GM21423 (cell line): ENCODE measurements at regions not wholly inside any gene's neighbourhood (a gene's known extent, or its start where the extent isn't known, plus 50 kb on each side); places are given as distances from the start of the nearest gene placed in this dataset.
"Not testable (repeated sequence)": the region's sequence is repeated elsewhere in the genome, so short reads cannot be mapped to it uniquely, and the experiment has no call there.

Experiments used
- ATAC-seq: cut with Tn5 transposase; IDR thresholded peaks from one replicate; pipeline ENCODE4 v1.9.1; 2021; ENCODE audit warnings: mild to moderate bottlenecking, moderate library complexity; ENCODE audit not compliant: unreplicated experiment

GRCh38 chr4:188717661-188718060 is 578.4 kb downstream of the TRIML1 start:
- no peak for ATAC-seq

- ATAC-seq: no peak
Measured at GRCh38 chr4:188719794-188720193, 580.6 kb downstream of the TRIML1 start.

DNA sequence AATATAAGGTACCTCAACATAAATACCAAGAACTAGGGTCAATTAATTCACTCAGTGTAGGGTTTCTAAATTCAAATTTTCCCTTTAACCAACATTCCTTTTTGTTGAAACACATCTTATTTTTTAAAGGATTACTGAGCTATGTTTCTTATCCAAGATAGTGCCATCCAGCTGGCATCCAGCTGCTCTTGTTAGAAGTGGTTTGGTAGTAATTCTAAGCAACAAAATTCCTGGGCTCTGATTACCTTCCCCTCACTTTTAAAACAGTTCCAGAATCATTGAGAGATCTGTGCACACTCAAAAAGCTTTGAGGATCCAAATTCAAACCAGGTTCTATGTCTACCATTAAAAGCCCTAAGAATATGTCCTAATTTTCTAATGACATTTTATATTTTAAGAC is 583.7 kb downstream of the TRIML1 start:
- ATAC-seq: no peak

DNA sequence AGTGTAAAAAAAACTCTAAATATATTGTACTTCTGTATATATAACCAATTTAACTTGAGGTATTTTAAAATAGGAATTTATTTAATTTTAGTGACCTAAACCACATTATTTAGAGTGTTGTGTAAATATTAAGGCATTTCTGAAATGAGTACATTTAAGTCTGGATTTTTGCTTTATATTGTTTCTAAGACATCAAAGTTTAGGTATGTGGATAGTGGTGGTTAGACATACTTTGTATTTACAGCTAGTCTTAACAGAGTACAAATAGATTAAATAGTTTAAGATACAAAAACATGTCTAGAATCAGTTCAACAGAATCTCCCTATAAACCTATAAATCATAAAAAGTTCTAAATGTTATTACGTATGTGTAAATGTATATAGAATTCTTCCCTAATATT is 588.5 kb downstream of the TRIML1 start:
- no peak for ATAC-seq

- ATAC-seq: no peak
Measured at GRCh38 chr4:188728359-188728758, 589.1 kb downstream of the TRIML1 start.

GRCh38 chr4:188732131-188732530 is 592.9 kb downstream of the TRIML1 start:
- no peak for ATAC-seq

GRCh38 chr4:188735082-188735481 is 595.8 kb downstream of the TRIML1 start:
- no peak for ATAC-seq

GRCh38 chr4:188737251-188738002 is 598.2 kb downstream of the TRIML1 start:
- no peak for ATAC-seq

- peak; percentile 52 for ATAC-seq
Measured at GRCh38 chr4:188738290-188738689, 599.0 kb downstream of the TRIML1 start.

DNA sequence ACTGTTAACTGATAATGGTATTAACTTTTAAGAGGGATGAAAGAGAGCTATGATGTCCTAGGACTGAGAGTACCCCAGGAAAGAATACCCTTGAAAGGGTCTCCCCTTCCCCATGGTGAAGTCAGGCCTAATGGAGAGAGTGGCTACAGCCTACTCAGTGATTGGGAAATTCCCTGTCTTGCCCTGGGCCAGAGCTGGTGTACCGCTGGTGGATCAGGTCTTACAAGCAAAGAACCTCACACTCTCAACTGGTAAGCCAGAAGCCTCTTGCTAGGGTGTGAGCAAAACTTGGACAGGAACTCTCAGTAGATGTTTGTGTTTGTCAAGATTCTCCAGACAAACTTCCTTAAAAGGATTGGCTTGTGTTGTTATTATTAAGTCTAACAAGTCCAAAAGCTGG is 600.9 kb downstream of the TRIML1 start:
- not testable (repeated sequence) for ATAC-seq

DNA sequence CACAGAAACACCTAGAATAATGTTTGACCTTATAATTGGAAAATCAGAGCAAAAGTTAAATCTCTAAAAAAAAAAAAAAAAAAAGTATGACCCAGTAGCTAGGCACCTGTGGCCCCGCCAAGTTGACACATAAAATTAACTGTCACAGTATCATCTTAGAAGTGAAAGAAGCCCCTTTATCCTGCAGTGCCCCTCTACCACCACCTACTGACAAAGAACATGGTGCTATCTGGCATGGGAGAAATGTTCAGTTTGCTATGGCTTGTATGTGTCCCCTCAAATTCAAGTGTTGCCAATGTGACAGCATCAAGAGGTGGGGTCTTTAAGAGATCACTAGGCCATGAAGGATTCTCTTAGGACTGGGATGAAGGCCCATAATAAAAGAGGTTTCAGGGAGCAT is 601.5 kb downstream of the TRIML1 start:
- ATAC-seq: not testable (repeated sequence)

DNA sequence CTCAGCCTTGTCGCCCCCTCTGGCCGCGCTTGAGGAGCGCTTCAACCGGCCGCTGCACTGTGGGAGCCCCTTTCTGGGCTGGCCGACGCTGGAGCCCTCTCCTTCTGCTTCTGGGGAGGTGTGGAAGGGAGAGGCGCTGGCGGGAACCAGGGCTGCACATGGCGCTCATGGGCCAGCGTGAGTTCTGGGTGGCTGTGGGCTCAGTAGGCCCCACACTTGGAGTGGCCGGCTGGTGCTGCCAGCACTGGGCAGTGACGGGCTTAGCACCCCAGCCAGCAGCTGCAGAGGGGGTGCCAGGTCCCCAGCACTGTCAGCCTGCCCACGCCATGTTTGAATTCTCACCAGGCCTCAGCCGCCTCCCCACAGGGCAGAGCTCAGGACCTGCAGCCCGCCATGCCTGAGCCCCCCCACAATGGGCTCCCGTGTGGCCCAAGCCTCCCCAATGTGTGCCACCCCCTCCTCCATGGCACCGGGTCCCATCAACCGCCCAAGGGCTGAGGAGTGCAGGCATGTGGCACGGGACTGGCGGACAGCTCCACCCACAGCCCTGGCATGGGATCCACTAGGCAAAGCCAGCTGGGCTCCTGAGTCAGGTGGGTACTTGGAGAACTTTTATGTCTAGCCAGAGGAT is 615.2 kb downstream of the TRIML1 start:
- no peak for ATAC-seq

DNA sequence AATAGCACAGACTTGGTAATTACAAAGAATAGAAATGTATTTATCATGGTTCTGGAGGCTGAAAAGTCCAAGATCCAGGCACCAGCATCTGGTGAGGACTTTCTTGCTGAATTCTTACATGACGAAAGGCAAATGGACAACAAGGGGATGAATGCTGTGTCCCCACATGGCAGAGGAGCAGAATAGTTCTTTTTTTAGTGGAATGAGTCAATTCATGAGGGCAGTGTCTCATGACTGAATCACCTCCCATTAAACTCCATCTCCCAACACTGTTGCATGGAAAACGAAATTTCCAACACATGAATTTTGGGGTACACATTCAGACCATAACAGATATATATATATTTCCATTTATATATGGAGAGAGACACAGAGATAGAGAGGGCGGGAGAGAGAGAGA is 628.3 kb downstream of the TRIML1 start:
- ATAC-seq: no peak

- no peak for ATAC-seq
Measured at GRCh38 chr4:188778905-188779304, 639.7 kb downstream of the TRIML1 start.

- ATAC-seq: no peak
Measured at GRCh38 chr4:188779581-188779980, 640.3 kb downstream of the TRIML1 start.

DNA sequence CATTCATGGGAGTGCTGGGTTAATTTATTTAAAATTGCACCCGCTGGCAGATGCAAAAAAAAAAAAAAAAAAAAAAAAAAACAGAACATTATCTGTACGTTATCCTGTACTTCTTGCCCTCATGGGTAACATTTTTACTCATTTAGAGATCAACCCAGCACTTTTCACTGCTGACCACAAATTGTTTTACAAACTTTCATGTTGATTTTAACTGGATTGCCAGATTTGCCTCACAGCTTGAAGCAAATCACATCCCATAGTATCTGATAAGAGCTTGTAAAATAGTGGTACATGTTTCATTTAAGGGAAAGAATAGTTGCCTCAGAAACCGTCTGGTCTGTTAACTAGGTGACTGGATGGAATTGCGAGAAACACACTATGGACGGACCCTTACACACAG is 640.8 kb downstream of the TRIML1 start:
- ATAC-seq: no peak

DNA sequence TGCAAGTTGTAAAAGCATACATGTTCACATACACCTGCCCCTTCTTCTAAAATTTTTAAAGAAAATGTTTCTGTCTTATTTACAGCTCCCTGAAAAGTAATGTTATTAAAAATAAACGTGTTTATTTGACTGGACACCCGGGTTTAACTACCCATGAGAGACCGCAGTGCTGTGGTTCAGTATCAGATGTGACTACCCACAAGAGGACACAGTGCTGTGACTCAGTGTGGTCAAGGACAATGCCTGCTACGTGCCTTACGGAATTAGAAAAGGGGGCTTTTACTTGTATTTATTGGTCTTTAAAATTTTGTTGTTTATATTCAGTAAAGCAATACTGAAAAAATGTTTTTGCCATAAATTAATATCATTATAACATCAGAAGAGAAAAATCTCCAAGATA is 641.4 kb downstream of the TRIML1 start:
- ATAC-seq: no peak

GRCh38 chr4:188781655-188782054 is 642.4 kb downstream of the TRIML1 start:
- ATAC-seq: no peak

DNA sequence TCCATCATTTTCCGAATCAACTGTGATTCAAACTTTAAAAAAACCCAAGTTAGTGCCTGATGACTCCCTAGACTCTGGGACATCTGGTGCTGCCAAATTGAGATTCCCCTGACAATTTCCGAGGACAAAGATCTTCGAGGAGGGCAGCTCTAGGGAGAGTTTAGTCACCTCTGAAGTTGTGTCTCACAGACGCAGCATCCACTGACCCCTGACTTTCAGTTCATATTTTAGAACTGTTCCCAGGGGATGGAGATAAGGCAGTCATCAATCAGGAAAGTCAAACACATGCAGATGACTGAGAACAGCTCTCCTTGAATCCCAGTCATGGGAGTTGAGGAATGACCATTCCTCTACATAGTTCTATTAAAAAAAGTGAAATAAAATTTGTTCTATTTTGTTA is 643.9 kb downstream of the TRIML1 start:
- ATAC-seq: no peak

DNA sequence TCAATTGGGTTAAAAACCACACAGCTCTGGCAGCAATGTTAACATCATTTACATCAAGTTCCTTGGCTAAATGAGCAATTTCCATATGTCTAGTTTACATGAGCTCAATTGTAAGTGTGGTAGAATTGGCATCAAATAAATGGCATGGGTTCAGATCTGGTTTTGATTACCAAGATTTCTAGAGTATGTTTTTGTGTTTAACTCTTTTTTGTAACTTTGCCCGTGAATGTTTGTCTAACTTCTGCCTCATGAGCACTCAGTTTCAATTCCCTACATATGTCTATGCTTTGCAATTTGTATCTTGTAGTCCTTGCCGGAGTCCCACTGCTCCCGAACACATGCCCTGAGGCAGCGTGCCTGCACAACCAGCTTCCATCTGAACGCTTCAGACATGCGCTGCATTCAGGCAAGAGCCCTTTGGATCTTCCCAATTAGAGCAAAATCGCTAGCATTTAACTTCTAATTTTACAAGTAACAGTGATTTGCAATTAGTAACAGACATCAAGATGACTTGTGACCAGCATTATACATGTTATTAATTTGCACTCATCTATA is 644.4 kb downstream of the TRIML1 start:
- ATAC-seq: no peak

GRCh38 chr4:188796600-188796999 is 657.4 kb downstream of the TRIML1 start:
- not testable (repeated sequence) for ATAC-seq

GRCh38 chr4:188797011-188797410 is 657.8 kb downstream of the TRIML1 start:
- ATAC-seq: not testable (repeated sequence)
